Ascending aorta (tissue), 2 donors: ENCODE measurements at regions not wholly inside any gene's neighbourhood (a gene's known extent, or its start where the extent isn't known, plus 50 kb on each side); places are given as distances from the start of the nearest gene placed in this dataset.

Source experiments
- DNase-seq, 2 donors: peaks; one replicate each; pipeline ENCODE4 v3.0.0-alpha.2; 2019; ENCODE audit warnings: low spot score in 2 of 2
- H3K27ac ChIP-seq, 2 donors: fragments of 200-600 bp; sonication (generic); one replicate each; pipeline ENCODE4 v1.5.1; 2016 to 2017; ENCODE audit warnings: mild to moderate bottlenecking in 1 of 2
- H3K27me3 ChIP-seq: fragments of 200-600 bp; sonication (generic); one replicate; pipeline ENCODE4 v1.5.1; 2017
- H3K36me3 ChIP-seq, 2 donors: fragments of 200-600 bp; sonication (generic); one replicate each; pipeline ENCODE4 v1.5.1; 2016
- H3K4me1 ChIP-seq, 2 donors: fragments of 200-600 bp; sonication (generic); one replicate each; pipeline ENCODE4 v1.5.1; 2016 to 2017; ENCODE audit warnings: mild to moderate bottlenecking in 1 of 2
- H3K4me3 ChIP-seq, 2 donors: fragments of 200-600 bp; sonication (generic); one replicate each; pipeline ENCODE4 v1.5.1; 2016 to 2017; ENCODE audit warnings: mild to moderate bottlenecking in 1 of 2
- H3K9me3 ChIP-seq, 2 donors: fragments of 200-600 bp; sonication (generic); one replicate each; pipeline ENCODE4 v1.5.1; 2016
- intact Hi-C: fragments of 100-400 bp; cut with DNase I; formaldehyde crosslinking; loops from one replicate; pipeline ENCODE4 v1.15.1; 2023
- TF ChIP-seq, protein P1 (sequence below), 3 experiments: fragments of 200-600 bp in 2 of 3; fragments of 450-650 bp in 1 of 3; sonication (generic) in 2 of 3; IDR thresholded peaks; one replicate each; pipeline ENCODE4 v1.5.1; 2016 to 2019; ENCODE audit warnings: antibody characterized with exemption in 3 of 3, mild to moderate bottlenecking in 1 of 3, moderate library complexity in 1 of 3

DNA sequence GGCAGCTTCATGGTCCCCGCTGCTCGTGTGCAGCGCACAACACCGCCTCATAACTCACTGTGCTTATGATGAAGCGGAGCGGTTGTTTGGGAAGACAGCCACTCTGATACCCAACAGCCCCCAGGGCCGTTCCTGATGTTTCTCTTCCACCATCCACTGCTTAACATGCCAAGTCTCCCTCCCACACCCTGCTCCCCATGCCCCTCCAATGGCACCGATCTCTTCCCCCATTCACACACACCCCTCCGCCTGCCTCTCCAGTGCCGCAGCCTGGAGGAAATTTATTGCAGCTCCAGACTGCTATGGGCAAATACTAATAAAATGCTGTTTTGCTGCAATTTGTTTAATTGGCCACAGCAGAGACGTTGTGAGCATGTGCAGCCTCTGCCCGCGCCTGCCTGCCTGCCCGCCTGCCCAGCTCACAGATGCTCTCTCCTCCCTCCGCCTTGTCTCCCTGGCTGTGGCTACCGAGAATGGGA lies 80.3 kb upstream of the LHX1 start:
- no peaks in the 10 kb centered on the region for H3K36me3 ChIP-seq
- no peaks in the 10 kb centered on the region for H3K4me1 ChIP-seq
- no peak overlapping the region for H3K4me3 ChIP-seq
- H3K9me3 ChIP-seq = no peaks in the 10 kb centered on the region
- TF ChIP-seq, protein P1, sequence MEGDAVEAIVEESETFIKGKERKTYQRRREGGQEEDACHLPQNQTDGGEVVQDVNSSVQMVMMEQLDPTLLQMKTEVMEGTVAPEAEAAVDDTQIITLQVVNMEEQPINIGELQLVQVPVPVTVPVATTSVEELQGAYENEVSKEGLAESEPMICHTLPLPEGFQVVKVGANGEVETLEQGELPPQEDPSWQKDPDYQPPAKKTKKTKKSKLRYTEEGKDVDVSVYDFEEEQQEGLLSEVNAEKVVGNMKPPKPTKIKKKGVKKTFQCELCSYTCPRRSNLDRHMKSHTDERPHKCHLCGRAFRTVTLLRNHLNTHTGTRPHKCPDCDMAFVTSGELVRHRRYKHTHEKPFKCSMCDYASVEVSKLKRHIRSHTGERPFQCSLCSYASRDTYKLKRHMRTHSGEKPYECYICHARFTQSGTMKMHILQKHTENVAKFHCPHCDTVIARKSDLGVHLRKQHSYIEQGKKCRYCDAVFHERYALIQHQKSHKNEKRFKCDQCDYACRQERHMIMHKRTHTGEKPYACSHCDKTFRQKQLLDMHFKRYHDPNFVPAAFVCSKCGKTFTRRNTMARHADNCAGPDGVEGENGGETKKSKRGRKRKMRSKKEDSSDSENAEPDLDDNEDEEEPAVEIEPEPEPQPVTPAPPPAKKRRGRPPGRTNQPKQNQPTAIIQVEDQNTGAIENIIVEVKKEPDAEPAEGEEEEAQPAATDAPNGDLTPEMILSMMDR (IDR thresholded peaks at IDR 0.05) = no peak
- H3K27ac ChIP-seq = no peak overlapping the region
- no peak for DNase-seq
- no peaks in the 10 kb centered on the region for H3K27me3 ChIP-seq
- intact Hi-C loops = no loop called here

DNA sequence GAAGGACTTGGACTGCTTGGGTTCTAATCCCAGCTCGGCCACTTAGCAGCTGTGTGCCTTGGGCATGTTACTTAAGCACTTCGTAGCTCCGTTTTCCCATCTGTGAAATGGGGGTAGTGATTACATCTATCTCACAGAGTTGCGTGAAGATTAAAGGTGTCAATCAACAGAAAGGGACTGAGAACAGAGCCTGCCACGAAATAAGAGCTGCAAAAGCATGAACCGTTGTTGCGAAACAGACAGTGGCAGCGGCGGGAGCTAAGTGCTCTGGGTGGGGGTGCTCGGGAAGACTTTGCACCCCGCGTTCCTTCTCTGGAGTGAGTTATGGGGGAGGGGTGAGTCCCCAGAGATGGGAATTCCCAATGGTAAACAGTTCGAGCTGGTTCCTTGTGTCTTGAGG lies 79.6 kb upstream of the LHX1 start:
- TF ChIP-seq, protein P1 (IDR thresholded peaks at IDR 0.05) = no peak

DNA sequence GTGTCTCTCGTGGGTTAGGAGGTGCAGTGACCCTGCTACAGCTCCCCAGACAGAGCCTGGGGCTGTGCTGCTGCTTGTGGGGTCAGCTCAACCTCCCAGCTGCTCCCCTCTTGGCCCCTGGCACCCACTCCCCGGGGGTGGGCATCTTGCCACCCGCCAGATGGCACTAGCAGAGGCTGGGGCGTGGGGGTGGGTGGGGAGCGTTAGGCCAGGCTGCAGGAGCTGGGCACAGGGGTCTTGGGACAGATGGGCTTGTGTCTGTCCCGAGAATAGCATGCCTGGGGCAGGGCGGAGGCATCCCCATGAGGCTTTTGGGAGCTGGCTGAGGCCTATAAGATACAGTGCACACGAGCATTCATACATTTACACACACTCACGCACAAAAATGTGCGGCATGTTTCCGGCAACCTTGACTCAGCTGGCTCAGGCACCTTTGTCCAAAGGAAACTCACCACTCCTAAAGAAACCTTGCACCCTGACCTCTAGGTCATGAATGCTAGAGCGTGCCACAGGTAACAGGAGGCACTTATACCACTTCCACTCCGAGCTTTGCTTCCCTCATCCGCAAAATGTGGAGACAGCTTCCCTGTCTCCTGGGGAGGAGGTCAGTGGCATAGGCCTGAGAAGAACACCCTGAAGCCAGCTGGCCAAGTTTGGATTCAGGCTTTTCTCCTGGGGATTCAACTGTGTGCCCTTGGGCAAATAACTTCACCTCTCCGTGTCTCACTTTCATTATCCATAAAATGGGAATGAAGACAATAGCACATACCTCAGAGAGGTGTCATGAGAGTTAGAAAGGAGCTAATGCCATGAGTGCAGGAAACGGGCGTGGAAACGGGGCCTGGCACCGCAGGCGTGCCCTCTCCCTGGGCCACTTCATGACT lies 78.9 kb upstream of the LHX1 start:
- intact Hi-C loops = no loop called here
- Histone ChIP-seq H3K4me1 (no peaks in the 10 kb centered on the region), H3K36me3 (no peaks in the 10 kb centered on the region), H3K9me3 (no peaks in the 10 kb centered on the region), H3K27me3 (no peaks in the 10 kb centered on the region), H3K27ac (no peak overlapping the region), H3K4me3 (no peak overlapping the region)
- TF ChIP-seq, protein P1 (IDR thresholded peaks at IDR 0.05) = no peak
- no peak for DNase-seq

More for the DNA sequence above, 79.6 kb upstream of the LHX1 start:
- intact Hi-C loops = no loop called here
- H3K36me3 ChIP-seq = no peaks in the 10 kb centered on the region
- no peak overlapping the region for H3K27ac ChIP-seq
- no peak overlapping the region for H3K4me3 ChIP-seq
- no peaks in the 10 kb centered on the region for H3K27me3 ChIP-seq
- no peaks in the 10 kb centered on the region for H3K4me1 ChIP-seq
- DNase-seq = no peak
- no peaks in the 10 kb centered on the region for H3K9me3 ChIP-seq

DNA sequence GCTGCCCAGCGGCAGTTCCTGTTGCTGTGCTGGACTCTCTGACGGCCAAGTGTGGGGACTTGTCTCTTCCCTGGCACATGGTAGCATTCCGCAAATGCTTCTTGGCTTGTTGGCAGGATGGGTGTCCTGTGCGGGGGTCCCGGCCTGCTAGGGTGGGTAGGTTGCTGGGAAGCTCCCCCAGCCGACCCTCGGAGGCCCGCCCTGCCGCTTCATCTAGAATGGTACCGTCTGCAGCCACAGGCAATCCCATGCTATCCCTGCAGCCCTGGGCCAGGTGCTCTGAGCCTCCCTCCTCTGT lies 78.3 kb upstream of the LHX1 start:
- Histone ChIP-seq H3K9me3 (no peaks in the 10 kb centered on the region), H3K4me1 (no peaks in the 10 kb centered on the region), H3K36me3 (no peaks in the 10 kb centered on the region), H3K27me3 (no peaks in the 10 kb centered on the region), H3K4me3 (no peak overlapping the region), H3K27ac (no peak overlapping the region)
- TF ChIP-seq, protein P1 (IDR thresholded peaks at IDR 0.05) = no peak
- no peak for DNase-seq
- intact Hi-C loops = no loop called here

DNA sequence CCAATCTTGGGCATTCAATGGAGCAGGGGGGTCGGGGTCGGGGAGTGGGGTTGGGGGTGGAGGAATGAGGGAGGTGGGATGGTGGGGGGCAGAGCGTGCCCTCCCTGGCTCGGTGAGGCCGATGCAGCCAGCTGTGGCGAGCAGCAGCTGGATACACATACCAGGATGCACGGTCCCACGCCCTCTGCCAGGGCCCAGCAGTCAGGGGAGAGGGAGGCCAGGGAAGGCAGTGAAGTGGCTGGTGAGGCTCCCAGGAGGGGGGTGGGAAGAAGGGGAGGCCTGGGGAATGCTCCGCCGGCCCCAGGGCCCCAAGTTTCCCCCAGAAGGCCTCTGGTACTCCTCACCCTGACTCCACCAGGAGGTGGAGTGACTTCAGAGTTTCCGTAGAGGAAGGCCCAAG lies 77.6 kb upstream of the LHX1 start:
- no peaks in the 10 kb centered on the region for H3K36me3 ChIP-seq
- H3K9me3 ChIP-seq = no peaks in the 10 kb centered on the region
- no peak for DNase-seq
- no peaks in the 10 kb centered on the region for H3K27me3 ChIP-seq
- H3K4me3 ChIP-seq = no peak overlapping the region
- intact Hi-C loops = no loop called here
- H3K4me1 ChIP-seq = no peaks in the 10 kb centered on the region
- H3K27ac ChIP-seq = no peak overlapping the region
- TF ChIP-seq, protein P1 (IDR thresholded peaks at IDR 0.05) = no peak
